LNCAP (cell line): ENCODE measurements at regions not wholly inside any gene's neighbourhood (a gene's known extent, or its start where the extent isn't known, plus 50 kb on each side); places are given as distances from the start of the nearest gene placed in this dataset.

Experiments used
- TF ChIP-seq, protein P1 (sequence below): fragments of 450-650 bp; IDR thresholded peaks from 2 replicates; pipeline ENCODE4 v1.5.1; 2017; ENCODE audit warnings: mild to moderate bottlenecking

DNA sequence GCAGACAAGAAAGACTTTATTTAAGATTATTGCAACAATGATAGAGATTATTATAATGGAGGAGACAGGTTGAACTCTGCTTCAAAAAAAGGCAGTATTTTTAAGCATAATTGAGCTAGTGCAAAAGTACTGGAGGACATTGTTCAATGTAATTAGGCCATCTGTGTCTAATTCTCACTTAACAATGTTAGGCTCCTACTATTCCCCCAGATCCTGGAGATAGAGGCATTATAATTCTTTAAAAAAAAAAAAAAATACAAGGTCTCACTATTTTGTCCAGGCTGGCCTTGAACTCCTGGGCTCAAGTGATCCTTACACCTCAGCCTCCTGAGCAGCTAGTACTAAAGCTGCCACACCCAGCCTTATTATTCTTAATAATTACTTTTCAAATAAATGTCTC is 193.4 kb upstream of the NUDT12 start:
- TF ChIP-seq, protein P1, sequence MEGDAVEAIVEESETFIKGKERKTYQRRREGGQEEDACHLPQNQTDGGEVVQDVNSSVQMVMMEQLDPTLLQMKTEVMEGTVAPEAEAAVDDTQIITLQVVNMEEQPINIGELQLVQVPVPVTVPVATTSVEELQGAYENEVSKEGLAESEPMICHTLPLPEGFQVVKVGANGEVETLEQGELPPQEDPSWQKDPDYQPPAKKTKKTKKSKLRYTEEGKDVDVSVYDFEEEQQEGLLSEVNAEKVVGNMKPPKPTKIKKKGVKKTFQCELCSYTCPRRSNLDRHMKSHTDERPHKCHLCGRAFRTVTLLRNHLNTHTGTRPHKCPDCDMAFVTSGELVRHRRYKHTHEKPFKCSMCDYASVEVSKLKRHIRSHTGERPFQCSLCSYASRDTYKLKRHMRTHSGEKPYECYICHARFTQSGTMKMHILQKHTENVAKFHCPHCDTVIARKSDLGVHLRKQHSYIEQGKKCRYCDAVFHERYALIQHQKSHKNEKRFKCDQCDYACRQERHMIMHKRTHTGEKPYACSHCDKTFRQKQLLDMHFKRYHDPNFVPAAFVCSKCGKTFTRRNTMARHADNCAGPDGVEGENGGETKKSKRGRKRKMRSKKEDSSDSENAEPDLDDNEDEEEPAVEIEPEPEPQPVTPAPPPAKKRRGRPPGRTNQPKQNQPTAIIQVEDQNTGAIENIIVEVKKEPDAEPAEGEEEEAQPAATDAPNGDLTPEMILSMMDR: no peak

DNA sequence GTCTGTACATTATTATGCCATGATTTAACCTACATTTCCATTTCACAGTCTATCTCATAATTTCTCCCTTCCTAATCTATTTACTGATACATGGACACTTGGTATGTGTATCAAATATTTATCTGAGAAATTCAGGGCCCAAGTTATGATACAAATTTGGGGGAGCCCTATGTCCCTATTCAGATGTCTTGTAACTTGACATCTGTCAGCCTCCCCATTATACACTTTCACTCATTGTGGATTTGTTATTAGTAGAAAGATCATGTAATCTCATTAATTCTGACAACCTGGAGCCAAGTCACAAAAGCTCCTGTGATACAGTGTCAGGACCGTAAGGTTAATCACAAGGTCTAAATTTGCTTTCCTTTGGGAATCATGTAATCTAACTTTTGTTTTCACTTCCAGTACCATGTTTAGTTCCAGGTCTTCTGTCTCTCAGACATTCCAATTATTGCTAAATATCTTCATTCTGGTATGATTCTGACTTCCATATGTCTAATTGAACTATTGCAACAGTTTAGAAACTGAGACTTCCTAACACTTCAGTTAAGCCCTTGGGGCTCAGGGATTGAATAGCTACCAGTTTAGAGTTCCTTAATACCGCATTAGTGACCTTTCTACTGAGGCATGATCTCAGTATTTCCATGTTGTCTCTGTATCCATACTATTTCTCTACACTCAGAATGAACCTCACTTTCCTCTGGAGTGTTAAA is 182.9 kb upstream of the NUDT12 start:
- TF ChIP-seq, protein P1: no peak

DNA sequence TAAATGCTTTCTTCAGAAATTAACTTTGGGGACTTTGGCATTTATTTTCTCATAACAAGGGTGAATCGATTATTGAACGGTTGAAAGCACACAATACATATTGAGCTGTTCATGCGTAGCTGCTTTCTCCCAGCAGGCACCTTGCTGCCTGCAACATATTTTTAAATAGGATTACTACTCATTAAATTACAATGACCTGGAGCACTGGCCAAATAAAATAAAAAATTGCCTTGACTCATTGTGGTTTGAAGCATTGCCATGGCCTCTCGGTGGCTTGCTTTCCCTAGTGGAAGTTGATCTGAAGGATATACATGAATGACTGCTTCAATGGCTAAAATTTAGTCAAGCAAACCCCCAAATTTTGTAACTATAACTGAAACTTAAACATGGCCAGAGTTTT is 181.6 kb upstream of the NUDT12 start:
- TF ChIP-seq, protein P1: no peak

DNA sequence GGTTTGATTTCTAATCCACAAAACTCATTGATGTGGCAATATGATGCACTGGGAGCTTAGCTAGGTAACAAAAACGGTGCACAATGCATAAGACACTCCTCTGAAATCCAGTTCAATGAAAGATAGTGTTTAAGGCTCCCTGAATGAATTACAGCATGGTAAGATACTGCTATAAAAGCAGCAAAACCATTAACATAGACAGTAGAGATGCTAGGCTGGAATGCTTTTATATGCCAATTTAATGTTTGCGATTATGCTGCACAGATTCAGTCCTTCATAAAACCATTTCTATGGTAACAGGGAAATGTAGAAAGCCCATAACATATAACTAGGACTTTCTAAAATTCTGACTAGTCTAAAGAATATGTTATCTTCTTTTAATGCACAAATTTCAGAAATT is 180.8 kb upstream of the NUDT12 start:
- TF ChIP-seq, protein P1: no peak

DNA sequence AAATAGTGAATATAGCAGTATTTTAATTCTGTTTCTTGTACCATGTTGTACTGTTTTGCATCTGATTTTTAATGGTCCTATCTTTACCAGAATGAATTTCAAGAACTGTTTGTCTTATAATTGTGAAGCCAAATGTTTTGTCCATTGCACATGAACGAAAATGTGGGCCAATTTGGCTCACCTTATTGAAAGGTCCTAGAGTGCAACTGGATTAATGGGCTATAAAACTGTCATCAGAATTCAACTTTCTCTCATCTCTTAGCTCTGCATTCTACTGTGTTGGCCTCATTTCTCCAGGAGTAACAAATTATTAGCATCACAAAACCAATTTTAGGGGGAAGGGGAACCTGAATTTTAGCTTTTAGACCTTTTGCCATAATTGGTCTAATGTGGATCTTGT is 179.4 kb upstream of the NUDT12 start:
- TF ChIP-seq, protein P1: no peak

DNA sequence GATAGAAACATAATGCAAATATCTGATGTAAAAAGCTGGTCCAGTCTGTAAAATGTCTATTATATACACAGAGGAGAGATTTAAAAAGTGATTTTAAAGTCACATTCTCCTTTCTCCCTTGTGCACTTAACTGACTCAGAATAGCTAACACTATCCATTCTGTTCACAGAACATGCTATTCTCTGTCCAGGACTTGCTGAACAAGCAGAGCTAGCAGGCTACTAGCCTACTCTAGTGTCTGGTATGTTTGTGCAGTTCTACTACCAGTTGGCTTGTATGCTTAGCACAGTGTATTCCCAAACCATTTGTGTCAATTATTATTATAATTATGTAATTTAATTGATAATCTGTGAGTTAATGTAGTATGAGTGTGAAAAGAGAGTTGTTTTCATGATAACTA is 161.7 kb upstream of the NUDT12 start:
- TF ChIP-seq, protein P1: no peak

DNA sequence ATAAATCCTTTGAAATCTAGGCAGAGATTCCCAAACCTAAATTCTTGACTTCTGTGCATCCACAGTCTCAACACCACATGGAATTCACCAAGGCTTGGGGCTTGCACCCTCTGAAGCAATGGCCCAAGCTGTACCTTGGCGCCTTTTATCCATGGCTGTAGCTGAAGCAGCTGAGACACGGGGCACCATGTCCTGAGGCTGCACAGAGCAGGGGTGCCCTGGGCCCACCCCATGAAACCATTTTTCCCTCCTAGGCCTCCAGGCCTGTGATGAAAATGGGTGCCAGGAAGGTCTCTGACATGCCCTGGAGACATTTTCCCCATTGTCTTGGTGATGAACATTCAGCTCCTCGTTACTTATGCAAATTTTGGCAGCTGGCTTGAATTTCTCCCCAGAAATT is 158.6 kb upstream of the NUDT12 start:
- TF ChIP-seq, protein P1: no peak

DNA sequence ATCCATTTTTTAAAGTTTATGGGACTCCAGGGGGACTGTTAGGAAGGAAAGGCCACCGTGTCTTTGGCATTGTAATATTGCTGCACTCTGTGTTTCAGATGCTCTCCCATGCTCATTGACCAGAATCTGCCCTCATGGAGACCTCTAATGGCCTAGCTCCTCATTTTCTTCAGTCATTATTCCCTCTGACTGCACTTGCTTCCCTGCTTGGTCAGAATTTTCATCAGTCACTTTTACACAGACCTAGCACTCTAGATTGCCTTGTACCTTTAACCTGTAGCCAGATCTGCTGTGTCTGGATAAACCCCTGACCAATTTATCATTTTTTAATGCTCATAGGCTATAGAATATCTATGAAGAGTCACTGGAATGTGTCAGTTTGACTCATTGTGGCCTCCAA is 155.5 kb upstream of the NUDT12 start:
- TF ChIP-seq, protein P1: no peak
